ENCODE measurements at regions not wholly inside any gene's neighbourhood (a gene's known extent, or its start where the extent isn't known, plus 50 kb on each side); places are given as distances from the start of the nearest gene placed in this dataset.

GRCh38 chr13:30849611-30850010 is 56.5 kb upstream of the MEDAG start:
- Histone ChIP-seq H3K9me3 (no peaks in the 10 kb centered on the region), H3K27me3 (ENCODE audit: insufficient read depth in 3 of 3, low read length in 2 of 3) (no peaks in the 10 kb centered on the region), H3K27ac (no peak overlapping the region), H3K4me1 (no peaks in the 10 kb centered on the region), H3K4me3 (no peak overlapping the region), H3K36me3 (ENCODE audit: insufficient read depth in 1 of 2, low read depth in 1 of 2) (no peaks in the 10 kb centered on the region)
- DNase-seq (no peak), ATAC-seq (no peak)
- WGBS, 3 donors: 68 to 80% (median 78%) methylated on average over 4 of the region's 4 CpGs
- no peak for TF ChIP-seq CTCF (IDR thresholded peaks at IDR 0.05)
- intact Hi-C loops (cut with DNase I): no loop called here

GRCh38 chr13:30850204-30850866 is 55.7 kb upstream of the MEDAG start:
- WGBS, 3 donors: 92 to 97% (median 94%) methylated on average over 2 of the region's 2 CpGs
- Histone ChIP-seq H3K4me3 (no peak overlapping the region), H3K27ac (no peak overlapping the region), H3K36me3 (ENCODE audit: insufficient read depth in 1 of 2, low read depth in 1 of 2) (no peaks in the 10 kb centered on the region), H3K9me3 (no peaks in the 10 kb centered on the region), H3K27me3 (ENCODE audit: insufficient read depth in 3 of 3, low read length in 2 of 3) (no peaks in the 10 kb centered on the region), H3K4me1 (no peaks in the 10 kb centered on the region)
- ATAC-seq: no peak
- intact Hi-C loops (cut with DNase I): no loop called here
- no peak for DNase-seq
- no peak for TF ChIP-seq CTCF (IDR thresholded peaks at IDR 0.05)

- no peaks in the 10 kb centered on the region for H3K4me1 ChIP-seq
- no peak for ATAC-seq
- no peak overlapping the region for H3K27ac ChIP-seq
- no peak for TF ChIP-seq CTCF (IDR thresholded peaks at IDR 0.05)
- no peaks in the 10 kb centered on the region for H3K36me3 ChIP-seq (ENCODE audit: insufficient read depth in 1 of 2, low read depth in 1 of 2)
- no peaks in the 10 kb centered on the region for H3K9me3 ChIP-seq
- no peak overlapping the region for H3K4me3 ChIP-seq
- H3K27me3 ChIP-seq (ENCODE audit: insufficient read depth in 3 of 3, low read length in 2 of 3): no peaks in the 10 kb centered on the region
- DNase-seq: no peak
- intact Hi-C loops (cut with DNase I): no loop called here
Measured at GRCh38 chr13:30850867-30851211, 55.2 kb upstream of the MEDAG start.

DNA sequence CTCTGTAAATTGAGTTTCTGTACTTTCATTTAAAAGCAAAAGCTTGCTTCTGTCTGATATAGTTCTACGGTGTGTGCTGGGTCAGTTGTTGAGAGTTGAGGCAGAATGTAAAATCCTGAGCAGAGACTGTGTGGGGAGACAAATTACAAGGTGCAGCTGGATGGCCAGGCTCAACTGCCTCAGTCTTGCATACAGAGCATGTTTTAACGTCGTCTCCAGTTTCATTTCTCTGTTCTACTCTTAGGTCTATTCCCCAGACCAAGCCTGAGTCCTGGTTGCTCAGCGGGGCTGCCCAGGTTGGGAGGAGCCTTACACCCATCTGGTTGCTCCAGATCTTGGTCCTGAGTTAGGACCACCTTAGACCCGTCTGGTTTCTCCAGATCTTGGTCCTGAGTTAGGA is 54.4 kb upstream of the MEDAG start:
- WGBS, 3 donors: 79 to 82% (median 80%) methylated on average over 5 of the region's 5 CpGs
- ATAC-seq (no peak), DNase-seq (no peak)
- H3K4me1 ChIP-seq: no peaks in the 10 kb centered on the region
- intact Hi-C loops (cut with DNase I): no loop called here
- no peaks in the 10 kb centered on the region for H3K27me3 ChIP-seq (ENCODE audit: insufficient read depth in 3 of 3, low read length in 2 of 3)
- H3K4me3 ChIP-seq: no peak overlapping the region
- H3K9me3 ChIP-seq: no peaks in the 10 kb centered on the region
- TF ChIP-seq CTCF (IDR thresholded peaks at IDR 0.05): no peak
- no peak overlapping the region for H3K27ac ChIP-seq
- no peaks in the 10 kb centered on the region for H3K36me3 ChIP-seq (ENCODE audit: insufficient read depth in 1 of 2, low read depth in 1 of 2)

DNA sequence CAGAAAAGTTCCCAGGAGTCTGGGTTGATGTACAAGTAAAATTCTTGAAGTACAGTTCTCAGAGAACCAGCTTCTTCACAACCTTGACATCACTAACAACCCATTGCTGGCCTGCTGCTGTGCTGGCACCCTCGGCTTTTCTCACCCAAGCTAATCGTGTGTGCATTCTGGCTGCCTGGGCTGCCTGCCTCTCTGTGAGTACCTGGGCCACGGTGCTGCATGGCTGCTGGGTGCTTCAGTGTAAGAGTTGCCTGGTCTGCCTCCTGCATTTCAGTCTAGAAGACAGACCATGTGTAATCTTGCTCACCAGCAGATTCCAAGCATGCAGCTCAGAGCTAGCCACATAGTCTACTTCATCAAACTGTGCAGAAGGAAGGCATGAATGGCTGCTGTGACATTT is 50.5 kb upstream of the MEDAG start:
- Histone ChIP-seq H3K36me3 (ENCODE audit: insufficient read depth in 1 of 2, low read depth in 1 of 2) (no peaks in the 10 kb centered on the region), H3K4me1 (no peaks in the 10 kb centered on the region), H3K9me3 (no peaks in the 10 kb centered on the region), H3K27ac (no peak overlapping the region), H3K27me3 (ENCODE audit: insufficient read depth in 3 of 3, low read length in 2 of 3) (peaks cover 0 to 2% (median 0%) of the 10 kb centered on the region in 3 donors), H3K4me3 (no peak overlapping the region)
- 73 to 79% (median 76%) methylated on average over 3 of the region's 3 CpGs for WGBS, 3 donors
- ATAC-seq: no peak
- no peak for TF ChIP-seq CTCF (IDR thresholded peaks at IDR 0.05)
- intact Hi-C loops (cut with DNase I): no loop called here
- DNase-seq: no peak
